ENCODE measurements at regions not wholly inside any gene's neighbourhood (a gene's known extent, or its start where the extent isn't known, plus 50 kb on each side); places are given as distances from the start of the nearest gene placed in this dataset.

DNA sequence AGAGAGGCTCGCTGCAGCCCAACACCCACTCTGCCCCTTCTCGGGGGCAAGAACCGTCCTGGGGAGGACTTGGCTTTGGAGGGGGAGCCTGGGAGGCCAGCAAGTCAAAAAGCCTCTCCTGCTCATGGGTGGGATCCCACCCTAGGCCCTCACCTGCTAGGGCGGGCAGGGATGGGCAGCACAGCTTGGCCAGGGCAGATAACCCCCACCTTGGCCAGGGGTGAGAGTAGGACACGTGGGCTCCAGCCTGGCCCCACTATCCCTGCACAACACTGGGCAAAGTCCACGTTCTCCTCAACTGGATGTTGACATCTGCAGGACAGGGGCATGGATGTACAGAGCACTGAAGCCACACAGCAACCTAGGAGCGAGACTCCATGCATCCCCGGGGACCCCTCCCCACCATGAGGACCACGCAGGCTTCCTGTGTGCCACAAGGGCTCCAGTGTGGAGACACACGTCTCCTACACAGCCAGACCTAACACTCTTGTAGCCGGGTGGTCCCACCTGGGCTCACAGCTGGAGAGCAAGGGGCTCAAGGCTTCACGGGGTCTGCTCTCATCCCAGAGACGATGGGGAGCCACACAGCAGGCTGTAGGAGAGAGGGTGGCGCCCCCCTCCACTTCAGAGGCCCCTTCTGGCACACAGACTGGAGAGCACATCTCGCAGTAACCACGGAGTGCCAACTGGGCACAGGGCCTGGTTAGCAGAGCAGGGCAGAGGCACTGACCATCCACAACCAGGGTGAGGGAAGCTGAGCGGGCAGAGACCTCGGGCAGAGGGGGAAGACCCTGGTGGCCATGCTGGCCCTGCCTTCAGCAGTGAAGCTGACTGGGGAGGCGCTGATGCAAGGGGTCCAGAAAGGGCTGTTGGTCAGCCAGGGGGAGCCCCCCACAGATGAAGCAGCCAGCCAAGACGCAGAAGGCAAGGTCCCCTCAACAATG lies 171.1 kb downstream of the CRYBB2 start:
- TF ChIP-seq, protein P1, sequence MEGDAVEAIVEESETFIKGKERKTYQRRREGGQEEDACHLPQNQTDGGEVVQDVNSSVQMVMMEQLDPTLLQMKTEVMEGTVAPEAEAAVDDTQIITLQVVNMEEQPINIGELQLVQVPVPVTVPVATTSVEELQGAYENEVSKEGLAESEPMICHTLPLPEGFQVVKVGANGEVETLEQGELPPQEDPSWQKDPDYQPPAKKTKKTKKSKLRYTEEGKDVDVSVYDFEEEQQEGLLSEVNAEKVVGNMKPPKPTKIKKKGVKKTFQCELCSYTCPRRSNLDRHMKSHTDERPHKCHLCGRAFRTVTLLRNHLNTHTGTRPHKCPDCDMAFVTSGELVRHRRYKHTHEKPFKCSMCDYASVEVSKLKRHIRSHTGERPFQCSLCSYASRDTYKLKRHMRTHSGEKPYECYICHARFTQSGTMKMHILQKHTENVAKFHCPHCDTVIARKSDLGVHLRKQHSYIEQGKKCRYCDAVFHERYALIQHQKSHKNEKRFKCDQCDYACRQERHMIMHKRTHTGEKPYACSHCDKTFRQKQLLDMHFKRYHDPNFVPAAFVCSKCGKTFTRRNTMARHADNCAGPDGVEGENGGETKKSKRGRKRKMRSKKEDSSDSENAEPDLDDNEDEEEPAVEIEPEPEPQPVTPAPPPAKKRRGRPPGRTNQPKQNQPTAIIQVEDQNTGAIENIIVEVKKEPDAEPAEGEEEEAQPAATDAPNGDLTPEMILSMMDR (IDR thresholded peaks at IDR 0.05), result no peak
- TF ChIP-seq POLR2A (IDR thresholded peaks at IDR 0.05), result no peak
